Mucosa of gallbladder (tissue), 1 donor: ENCODE measurements at regions not wholly inside any gene's neighbourhood (a gene's known extent, or its start where the extent isn't known, plus 50 kb on each side); places are given as distances from the start of the nearest gene placed in this dataset.
"Not testable (repeated sequence)": the region's sequence is repeated elsewhere in the genome, so short reads cannot be mapped to it uniquely, and the experiment has no call there.

Source experiments
- DNase-seq: peaks from one replicate; pipeline ENCODE4 v3.0.0-alpha.2; 2020; ENCODE audit warnings: low spot score
- donor health status: DM: no; HTN: no; CAD: no.

- DNase-seq = no peak
Measured at GRCh38 chr6:135651964-135652755, 154.6 kb upstream of the AHI1 start.

GRCh38 chr6:135655055-135655454 lies 157.5 kb upstream of the AHI1 start:
- DNase-seq = no peak

GRCh38 chr6:135657207-135657606 lies 159.7 kb upstream of the AHI1 start:
- DNase-seq = no peak

GRCh38 chr6:135658481-135658880 lies 160.9 kb upstream of the AHI1 start:
- DNase-seq = no peak

GRCh38 chr6:135658916-135659315 lies 161.4 kb upstream of the AHI1 start:
- DNase-seq = no peak

- DNase-seq = no peak
Measured at GRCh38 chr6:135664527-135664926, 167.0 kb upstream of the AHI1 start.

- no peak for DNase-seq
Measured at GRCh38 chr6:135665935-135666334, 168.4 kb upstream of the AHI1 start.

- DNase-seq = no peak
Measured at GRCh38 chr6:135667691-135668455, 170.3 kb upstream of the AHI1 start.

- no peak for DNase-seq
Measured at GRCh38 chr6:135672256-135672655, 174.7 kb upstream of the AHI1 start.

GRCh38 chr6:135673501-135674309 lies 176.2 kb upstream of the AHI1 start:
- no peak for DNase-seq

- no peak for DNase-seq
Measured at GRCh38 chr6:135675026-135675425, 176.5 kb upstream of the PDE7B start.

GRCh38 chr6:135675862-135676261 lies 175.6 kb upstream of the PDE7B start:
- peak; percentile 20 for DNase-seq

- DNase-seq = no peak
Measured at GRCh38 chr6:135680964-135681913, 170.3 kb upstream of the PDE7B start.

GRCh38 chr6:135686784-135687301 lies 164.7 kb upstream of the PDE7B start:
- no peak for DNase-seq

GRCh38 chr6:135688476-135688875 lies 163.0 kb upstream of the PDE7B start:
- DNase-seq = not testable (repeated sequence)

GRCh38 chr6:135692426-135692825 lies 159.1 kb upstream of the PDE7B start:
- no peak for DNase-seq

- DNase-seq = no peak
Measured at GRCh38 chr6:135693811-135694370, 157.6 kb upstream of the PDE7B start.

GRCh38 chr6:135699705-135700104 lies 151.8 kb upstream of the PDE7B start:
- DNase-seq = no peak

- DNase-seq = no peak
Measured at GRCh38 chr6:135701426-135701825, 150.1 kb upstream of the PDE7B start.

- DNase-seq = no peak
Measured at GRCh38 chr6:135703007-135703406, 148.5 kb upstream of the PDE7B start.

- DNase-seq = no peak
Measured at GRCh38 chr6:135703621-135704020, 147.9 kb upstream of the PDE7B start.
